HG03558 (cell line): ENCODE measurements at regions not wholly inside any gene's neighbourhood (a gene's known extent, or its start where the extent isn't known, plus 50 kb on each side); places are given as distances from the start of the nearest gene placed in this dataset.

ENCODE experiments used
- ATAC-seq: cut with Tn5 transposase; IDR thresholded peaks from one replicate; pipeline ENCODE4 v1.9.1; 2021; ENCODE audit warnings: moderate number of reproducible peaks; ENCODE audit not compliant: unreplicated experiment; ENCODE audit errors: extremely low read depth

DNA sequence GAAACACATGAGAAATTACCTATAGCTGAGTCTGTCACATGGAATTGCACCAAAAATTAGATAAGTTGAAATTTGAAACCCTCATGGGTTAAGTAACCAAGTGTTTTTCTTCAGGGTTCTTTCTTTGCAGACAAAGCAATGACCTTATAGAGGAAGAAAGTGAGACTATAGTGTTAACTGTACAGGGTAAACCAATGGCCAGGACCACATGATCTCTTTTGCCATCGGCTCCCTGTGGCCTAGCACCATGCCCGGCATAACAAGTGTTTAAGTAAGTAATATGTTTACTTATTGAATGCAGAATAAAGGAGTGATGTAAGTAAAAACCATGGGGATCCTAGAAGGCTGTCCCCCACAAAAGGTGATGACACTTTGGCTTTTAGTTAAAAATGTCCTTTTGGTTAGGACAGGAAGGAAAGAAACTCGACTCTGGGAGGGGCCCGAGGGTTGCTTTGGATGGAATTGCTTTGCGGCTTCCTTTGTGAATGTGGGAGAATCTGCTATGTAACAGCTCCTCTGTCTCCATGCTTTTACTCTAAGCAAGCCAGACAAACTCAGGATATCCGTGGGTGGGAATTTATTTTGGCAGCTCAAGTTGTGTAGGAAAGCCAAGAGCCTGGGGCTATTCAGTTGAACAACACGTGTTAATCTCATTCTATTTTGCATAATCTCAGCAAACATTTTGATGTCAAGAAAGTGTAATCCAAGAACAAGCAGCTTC is 454.7 kb downstream of the INSC start:
- no peak for ATAC-seq

DNA sequence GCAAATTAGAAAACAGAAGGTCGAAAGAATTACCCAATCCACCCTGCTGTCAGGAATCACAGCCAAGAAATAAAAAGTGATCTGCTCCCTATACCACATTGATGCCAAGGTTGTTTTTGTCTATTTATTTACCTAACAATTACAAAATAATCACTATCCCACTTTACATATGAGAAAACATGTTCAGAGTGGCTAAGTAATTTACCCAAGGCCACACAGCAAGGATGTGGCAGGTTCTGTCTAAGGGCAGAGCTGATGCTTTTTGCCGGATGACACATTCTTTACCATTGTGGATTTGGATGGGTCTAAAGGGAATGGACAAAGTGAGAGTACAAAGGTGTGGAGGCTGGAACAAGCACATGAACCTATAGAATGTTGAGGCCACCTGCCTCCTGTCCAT is 460.7 kb downstream of the INSC start:
- ATAC-seq = no peak

DNA sequence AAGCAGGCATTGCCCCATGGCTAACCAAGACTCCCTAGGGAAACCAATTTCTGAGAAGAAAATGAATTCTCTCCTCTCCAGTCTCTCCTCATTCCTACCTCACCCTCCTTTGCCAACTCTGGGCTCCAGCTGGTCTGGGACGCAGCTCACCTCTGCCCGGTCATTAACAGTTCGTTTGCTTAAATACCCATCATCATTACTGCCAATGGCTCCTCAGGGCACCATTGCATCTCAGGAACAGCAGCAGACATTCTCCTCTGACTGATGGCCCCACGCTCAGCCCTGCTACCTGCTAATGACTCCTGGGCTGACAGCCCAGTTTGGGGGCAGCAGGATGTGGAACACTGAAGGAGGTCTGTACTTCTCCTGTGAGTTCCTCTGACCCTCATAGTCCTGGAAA is 462.0 kb downstream of the INSC start:
- no peak for ATAC-seq

DNA sequence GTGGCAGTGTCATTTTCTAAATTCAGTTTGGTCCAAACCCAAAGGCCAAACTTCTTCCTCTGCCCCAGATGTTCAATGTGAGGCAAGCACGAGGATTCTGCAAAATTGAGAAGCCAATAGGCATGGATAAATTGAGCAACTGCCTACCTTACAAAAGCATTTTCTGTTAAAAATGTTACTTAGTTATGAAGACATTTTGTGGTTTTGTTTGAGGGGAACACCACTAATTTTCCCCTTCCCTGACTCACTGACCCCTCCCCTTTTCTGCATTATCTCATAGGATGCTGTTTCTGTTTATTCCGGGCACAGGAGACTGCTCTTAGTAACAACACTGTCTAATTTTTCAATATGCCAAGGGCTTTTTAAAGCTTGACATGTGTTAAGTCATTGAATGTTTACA is 462.8 kb downstream of the INSC start:
- ATAC-seq = no peak

DNA sequence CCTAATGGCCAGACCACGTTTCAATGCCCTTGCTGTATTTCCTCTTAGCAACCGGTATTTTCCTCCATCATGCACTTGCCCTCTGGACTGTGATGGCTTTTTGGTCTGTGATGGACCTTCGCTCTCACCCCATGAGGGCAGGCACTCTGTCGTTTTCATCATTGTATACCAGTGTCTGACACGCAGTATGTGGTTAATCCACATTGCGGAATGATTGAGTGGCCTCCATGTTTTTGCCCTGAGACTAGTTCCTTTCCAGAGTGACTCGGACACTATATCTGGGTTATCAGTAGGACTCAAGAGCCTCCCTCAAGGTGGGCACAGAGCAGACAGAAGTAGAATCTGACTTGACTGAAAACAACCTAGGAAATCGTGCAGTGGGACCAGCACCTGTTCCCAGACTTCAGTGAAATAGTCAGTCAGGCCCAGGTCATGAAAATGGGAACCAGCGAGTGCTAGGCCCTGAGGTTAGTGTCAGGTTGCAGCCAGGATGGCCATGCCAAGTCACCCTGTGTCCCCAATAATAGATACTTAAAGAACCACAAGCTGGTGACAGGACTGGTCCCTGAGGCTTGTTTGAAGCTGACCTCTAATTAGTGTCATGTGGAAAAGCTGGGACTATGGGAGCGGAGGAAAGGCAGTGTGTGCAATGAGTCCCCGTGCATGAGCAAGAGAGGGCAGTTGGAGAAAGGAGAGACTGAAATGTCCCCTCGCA is 464.7 kb downstream of the INSC start:
- no peak for ATAC-seq

DNA sequence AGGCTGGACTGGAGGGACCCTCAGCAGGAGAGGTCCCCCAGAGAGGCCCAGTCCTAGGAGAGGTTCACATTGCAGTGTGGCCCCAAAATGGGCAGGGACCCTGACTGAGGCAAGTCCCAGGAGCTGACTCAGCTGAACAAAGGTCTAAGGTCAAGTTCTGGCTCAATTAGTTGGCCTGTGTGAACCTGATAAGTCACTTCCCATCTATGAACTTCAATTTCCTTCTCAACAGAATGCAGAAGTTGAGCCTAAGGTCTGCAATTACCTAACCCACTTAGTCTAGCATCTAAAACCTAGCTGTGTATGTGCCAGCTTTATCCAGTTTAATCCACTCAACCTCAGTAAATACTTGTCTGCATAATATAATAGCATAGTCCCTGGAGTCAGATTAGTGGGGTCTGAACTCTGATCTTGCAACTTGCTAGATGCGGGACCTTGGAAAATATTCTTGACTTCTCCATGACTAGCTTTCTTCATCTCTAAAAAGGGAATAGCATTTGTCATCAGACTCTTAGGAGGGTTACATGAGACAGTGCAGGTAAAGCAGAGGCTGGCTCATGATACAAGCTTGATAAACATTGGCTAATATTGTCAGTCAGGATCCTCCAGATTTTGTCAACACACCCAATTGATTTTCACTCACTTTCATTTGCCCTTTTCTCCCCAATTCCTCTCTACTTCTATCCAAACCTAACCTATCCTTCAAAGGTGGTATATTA is 465.5 kb downstream of the INSC start:
- no peak for ATAC-seq

DNA sequence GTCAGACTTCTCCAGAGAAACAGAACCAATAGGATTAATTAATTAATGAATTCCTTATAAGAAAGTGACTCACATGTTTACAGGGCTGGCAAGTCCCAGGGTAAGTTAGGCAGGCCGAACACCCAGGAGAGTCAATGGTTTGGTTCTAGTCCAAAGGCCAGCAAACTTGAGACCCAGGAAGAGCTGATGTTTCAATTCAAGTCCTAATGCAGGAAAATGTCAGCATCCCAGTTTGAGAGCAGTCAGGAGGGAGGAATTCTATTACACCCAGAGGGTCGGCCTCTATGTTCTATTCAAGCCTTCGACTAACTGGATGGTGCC is 466.0 kb downstream of the INSC start:
- no peak for ATAC-seq

DNA sequence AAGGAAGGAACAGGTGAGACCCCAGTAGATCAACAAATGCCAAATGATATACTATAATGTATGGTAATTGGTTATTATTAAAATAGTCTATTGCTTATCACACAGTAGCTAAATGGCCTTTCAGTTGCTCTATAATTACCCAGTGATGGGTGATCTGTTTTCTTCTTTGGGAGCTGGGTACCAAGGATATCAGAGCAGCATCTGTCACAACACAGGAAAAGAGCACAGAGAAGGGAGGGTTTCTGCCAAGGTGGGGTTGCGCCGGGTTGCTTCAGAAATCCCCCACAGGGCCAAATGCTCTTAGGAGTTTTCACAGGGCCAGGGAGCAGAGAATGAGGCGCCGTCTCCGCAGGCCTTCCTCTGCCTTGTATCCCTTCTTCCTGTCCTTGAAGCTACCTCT is 469.4 kb downstream of the INSC start:
- no peak for ATAC-seq

DNA sequence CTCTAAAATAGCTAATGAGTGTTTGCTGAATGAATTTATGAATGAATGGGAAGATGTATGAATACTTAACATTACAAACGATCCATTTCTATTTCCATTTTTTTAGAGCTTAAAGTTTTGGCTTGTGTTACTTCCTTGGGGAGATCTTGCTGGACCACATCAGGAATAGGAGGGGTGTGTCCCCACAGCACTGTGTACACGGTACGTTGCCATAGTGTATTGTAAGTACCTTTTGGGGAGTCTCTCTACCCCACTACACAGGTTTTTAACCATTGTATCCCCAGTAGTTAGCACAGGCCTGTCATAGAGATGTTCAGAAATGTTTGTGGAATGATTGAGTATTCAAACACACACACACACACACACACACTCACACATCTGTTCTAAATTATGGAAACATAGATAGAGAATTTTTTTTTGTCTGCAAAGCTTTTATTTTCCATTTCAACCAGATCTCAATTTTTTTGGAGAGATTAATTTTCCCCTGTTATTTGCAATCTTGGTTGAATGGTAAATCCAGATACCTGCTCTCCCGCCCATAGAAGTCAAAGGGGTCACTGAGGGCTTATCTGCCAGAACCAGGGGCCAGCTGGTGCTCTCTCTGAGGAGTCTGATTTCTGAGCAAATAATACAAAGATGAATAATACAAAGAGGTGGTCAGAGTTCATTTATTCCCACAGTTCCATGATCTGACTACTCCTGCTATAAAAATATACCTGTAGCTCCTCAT is 471.0 kb downstream of the INSC start:
- ATAC-seq = no peak

DNA sequence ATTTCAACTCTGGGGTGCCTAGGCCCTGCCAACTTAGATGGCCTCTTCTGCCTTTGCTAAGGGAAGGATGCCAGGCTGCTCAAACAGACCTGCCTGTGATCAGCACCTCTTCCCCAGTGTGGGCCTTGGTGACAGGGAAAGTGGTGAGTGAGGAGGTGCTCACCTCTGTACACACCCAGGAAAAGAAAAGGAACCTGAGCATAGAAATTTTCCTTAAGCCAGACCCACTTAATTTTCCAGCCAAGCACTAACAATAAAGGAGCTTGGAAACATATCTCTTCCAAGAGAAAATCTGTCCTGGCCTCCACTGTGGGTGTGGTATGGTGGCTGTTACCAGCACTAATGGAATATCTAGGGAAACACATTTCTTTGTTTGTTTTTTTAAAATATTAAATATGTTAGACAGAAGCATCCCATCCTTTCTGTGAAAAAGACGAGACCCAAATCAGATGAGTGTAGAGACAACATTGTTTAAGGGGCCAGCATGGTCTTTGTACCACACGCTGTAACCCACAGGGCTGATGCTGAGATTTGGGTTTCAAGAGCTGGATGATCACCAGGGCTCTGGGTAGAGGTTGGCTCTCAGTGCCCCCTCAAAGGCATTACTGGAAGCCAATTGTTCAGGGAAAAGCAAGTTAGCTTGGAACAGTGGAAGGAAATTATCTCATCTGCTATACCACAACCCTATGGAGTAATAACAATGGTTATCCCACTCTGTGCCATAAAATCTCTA is 472.2 kb downstream of the INSC start:
- no peak for ATAC-seq

DNA sequence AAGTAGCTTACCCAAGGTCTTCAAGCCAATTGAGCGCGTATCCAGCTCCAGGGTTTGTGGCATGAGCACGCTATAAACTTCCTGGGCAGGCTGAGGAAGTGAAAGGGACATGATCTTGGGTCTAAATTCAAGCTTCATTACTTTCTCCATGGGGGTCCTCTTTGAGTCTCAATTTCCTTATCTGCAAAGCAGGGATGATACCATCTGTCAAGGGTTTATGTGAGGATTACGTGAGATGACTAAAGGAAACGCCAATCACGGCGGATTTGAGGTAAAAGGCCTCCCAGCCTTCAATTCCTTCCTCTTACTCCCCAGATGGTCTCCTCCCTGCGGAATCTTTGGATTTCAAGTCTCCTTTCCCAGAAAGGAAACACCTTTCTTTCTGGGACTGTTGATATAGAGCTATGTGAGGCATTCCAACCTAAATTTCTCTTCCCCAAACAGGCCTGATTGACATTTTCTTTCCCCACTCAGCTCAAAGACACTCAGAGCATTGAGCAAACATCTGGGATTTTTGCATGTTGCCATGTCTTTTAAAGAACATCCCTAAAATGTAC is 474.4 kb downstream of the INSC start:
- no peak for ATAC-seq

DNA sequence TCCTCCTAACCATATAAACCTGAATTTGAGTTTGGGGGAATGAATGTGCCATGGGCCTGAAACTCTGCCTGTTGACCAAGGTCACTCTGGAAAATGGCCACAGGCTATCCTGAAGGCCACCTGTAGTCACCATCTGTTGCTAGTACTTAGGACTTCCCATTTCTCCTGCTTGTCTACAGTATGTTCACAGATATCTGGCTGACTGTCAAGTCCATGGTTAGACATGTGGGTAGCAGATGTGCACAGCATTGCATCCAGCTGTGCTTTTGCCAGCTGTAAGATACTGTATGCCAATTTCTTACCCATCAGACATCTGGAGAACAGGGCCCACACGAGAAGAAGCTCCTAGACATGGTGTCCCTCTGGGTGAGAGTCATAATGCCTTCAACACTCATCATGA is 475.4 kb downstream of the INSC start:
- no peak for ATAC-seq

DNA sequence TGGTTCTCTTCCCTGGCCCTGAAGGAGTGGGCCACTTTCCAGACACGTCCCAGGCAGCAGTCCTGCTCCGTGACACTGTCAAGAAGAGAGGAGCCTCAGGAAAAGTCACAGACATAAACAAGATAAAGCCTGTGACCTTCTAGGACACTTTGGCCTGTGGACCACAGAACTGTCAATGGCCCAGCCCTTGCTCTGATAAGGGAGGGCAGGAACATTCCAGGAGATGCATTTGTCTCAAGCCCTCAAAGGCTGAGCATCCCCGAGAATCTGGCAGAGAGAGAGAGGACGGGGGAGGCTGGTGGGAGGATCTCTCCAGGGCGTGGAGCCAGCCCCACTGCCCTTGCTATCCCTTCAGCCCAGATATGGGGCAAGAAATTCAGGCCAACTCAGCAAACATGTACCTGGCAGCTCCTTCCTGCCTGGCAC is 476.4 kb downstream of the INSC start:
- no peak for ATAC-seq

DNA sequence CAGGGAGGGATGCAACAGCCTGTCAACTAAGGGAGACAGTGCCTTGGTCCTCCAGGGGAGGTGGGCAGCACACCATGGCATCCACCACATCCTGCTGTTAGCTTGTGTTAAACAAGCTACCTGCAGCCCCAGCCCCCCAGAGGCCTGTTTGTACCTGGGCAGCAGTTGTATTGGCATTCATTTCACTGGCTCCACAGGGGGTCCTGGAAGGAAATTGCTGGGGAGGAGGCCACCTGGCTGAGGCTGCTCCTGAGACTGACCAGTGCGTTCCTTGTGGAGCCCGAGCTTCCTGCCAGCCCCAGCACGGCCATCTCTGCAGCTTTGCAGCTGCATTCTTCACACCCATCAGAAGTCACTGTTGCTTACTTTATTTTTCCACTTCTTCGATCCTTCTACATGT is 479.9 kb downstream of the INSC start:
- ATAC-seq = no peak

DNA sequence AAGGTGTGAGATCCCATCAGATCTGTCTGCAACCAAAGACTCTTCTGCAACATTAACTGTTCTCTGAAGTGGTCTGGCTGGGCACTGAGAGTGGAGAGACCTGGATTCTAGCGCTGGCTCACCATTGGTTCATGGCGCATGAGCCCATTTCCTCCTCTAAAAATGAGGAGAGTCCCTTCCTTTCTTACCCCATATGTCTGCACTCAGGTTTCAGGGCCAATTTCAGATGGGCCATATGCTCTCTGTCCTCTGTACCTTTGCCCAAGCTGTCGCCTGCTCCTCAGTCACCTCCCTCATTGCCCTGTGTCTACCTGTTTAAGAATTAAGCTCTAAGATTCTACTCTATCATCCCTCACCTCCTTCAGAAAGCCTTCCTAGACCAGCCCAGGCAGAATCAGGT is 484.7 kb downstream of the INSC start:
- ATAC-seq = no peak

DNA sequence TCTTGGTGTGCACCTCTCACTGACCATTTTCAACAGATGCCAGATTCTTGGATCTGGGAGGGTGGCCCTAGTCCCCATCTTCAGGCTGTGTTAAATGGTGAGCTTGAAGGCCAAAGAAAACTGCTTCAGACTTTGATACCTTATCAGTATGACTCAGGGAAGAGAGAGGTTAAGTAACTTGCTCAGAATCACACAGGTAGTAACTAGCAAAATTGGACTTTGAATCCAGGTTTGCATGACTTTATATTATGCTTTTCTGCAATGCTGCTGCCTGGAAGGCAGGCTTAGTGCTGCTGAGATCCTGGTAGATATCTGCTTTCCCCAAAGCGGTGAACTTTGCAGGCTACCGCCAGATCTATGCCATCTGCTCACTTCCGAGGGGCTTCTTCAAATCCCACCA is 487.3 kb downstream of the INSC start:
- ATAC-seq = no peak

DNA sequence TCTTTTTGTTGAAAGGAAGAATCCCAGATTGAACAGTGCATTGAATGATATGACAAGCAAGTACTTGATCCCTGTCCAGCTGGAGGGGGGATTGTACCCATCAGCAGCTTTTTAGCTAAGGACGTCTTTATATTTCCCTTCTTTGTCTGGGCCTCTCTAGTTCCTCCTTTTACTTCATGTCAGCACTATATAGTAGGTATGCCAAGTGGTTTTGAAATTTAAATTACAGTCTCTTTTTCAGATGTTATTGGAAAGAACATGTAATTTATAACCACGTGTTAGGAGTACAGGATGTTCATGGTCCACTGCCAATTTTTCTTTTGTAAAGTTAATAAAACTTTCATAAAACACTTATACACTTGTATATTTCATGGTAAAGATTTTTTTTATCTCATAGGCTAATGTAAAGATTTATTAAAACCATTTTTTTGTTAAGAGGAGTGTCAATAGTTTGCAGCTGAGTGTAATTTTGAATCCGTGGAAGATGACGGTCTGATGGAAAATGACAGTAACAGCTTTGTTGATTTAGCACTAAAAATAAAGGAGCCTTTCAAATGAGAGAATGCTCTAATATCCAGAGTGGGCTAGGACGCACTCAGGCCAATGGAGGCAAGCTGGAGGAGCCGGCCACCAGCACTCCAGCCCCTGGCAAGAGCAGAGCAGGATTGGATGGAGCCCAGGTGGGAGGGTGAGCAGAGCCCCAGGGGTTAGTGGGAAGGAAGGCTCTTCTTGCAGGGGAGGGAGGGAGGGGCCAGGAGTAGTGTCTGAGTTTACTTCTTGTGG is 488.3 kb downstream of the INSC start:
- ATAC-seq = no peak

DNA sequence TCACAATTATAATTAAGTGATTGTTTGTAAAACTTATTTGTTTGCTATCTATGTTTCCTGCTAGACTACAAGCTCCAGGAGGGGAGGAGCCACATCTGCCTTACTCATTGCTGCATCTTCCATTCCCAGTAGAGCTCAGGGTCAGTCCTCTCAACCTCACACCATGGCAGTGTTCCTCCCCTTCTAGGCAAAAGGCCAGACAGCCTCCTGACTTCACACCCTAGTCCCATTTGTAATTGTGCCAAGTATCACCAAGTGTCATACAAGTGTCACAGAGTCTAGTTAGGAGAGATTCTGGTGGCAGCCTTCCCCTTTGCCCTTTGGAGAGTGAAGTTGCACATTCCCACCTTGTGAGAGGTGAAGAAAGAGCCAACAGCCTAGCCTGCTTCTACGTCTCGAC is 490.4 kb downstream of the INSC start:
- ATAC-seq = no peak

DNA sequence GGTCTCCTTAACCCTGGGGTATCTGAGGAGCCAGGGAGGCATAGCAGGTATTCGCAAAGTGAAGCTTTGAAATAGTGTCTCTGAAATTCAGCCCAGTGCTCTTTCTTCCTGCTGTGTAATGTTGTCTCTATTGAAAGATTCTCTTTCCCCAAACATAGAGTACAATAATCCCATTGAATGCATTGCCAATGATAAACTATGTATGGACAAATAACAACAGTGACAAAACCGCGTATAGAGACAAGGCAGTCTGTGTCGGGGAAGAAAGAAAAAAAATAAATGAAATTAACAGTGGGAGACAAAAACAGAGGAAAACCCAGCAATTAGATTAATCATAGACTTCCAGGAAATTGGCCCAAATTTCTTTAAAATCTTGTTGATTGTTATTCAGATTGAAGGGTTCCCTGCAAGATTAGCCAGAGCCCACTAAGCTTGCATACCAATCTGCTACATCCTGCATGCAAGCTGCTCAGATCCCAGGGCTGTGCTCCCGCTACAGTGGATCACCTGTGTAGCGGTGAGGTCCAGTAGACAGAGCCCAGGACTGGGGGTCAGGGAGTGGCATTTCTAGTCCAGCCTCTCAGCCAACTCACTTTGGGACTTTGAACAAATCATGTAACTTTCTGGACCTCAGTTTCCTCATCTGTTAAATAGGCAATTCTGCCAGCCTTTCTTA is 492.8 kb downstream of the INSC start:
- ATAC-seq = no peak
